Stimulated activated naive CD8-positive, alpha-beta T cell treated with anti-CD3 and anti-CD28 coated beads, Interleukin-15, Interleukin-2, amounts not matched to agents 100 ng/mL and 50 ng/mL, for 24 hours (primary cell): ENCODE measurements at regions not wholly inside any gene's neighbourhood (a gene's known extent, or its start where the extent isn't known, plus 50 kb on each side); places are given as distances from the start of the nearest gene placed in this dataset.
"Not testable (repeated sequence)": the region's sequence is repeated elsewhere in the genome, so short reads cannot be mapped to it uniquely, and the experiment has no call there.

Experiments
- H3K27ac Mint-ChIP-seq: one replicate; pipeline ENCODE4 v1.8.0; 2021; ENCODE audit warnings: mild to moderate bottlenecking, mixed read lengths
- H3K27me3 Mint-ChIP-seq: one replicate; pipeline ENCODE4 v1.8.0; 2021; ENCODE audit warnings: mixed read lengths
- H3K36me3 Mint-ChIP-seq: one replicate; pipeline ENCODE4 v1.8.0; 2021; ENCODE audit warnings: low read depth, mixed read lengths
- H3K4me1 Mint-ChIP-seq: one replicate; pipeline ENCODE4 v1.8.0; 2021; ENCODE audit warnings: low read depth, mixed read lengths
- H3K4me3 Mint-ChIP-seq: one replicate; pipeline ENCODE4 v1.8.0; 2021; ENCODE audit warnings: mild to moderate bottlenecking, mixed read lengths
- H3K9me3 Mint-ChIP-seq: one replicate; pipeline ENCODE4 v1.8.0; 2021; ENCODE audit warnings: mixed read lengths

DNA sequence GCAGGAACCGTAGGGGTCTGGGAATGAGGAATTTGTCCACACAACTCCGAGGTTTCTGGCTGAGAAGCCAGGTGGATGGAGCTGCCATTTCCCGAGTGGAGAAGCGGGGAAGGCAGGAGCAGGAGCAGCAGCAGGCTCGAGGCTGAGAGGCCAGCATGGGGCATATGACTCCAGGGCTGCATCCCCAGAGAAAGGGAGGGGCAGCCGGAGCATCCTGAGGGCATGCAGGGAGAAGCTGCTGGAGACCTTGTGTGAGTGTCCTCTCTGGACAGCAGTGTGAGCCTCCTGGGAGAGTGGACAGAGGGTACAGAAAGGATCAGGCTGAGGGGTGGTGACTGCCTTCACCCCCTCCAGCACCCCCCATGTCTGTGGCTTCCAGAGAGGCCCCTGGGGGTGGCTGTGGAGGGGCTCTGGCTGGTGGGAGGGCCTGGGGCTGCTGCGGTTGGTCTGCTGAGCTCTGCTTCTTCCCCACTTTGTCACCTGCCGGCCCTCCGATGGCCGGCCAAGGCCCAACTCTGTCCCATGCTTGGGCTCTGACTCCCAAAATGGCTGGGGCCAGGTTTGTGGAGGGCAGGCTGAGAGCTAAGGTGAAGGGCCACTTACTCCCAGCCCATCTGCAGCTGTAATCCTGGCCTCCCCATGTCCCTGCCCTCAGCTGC is 633.1 kb downstream of the MATN1 start:
- H3K27me3 Mint-ChIP-seq: peaks cover 29% of the 10 kb centered on the region
- peaks cover 23% of the 10 kb centered on the region for H3K9me3 Mint-ChIP-seq
- H3K36me3 Mint-ChIP-seq: no peaks in the 10 kb centered on the region
- no peaks in the 10 kb centered on the region for H3K4me1 Mint-ChIP-seq
- no peak overlapping the region for H3K27ac Mint-ChIP-seq
- no peak overlapping the region for H3K4me3 Mint-ChIP-seq

DNA sequence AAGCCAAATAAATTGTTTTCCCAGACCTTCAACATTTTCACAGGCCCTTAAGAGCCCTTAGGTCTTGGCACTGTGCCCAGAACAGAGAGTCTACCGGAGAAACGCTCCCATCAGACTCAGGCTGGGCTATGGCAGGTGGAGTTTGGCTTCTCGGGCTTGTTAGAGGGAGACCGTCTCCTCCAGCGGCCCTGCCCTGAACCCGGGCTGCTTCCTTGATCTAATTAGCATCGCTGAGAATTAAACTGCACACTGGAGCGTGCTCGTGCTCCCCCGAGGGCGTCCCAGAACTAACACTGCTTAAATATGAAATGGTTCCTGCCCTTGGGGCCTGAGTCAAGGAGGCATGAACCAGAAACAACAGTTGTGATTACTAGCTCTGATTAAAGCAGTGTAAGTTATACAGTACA is 634.4 kb downstream of the MATN1 start:
- H3K4me1 Mint-ChIP-seq: no peaks in the 10 kb centered on the region
- no peak overlapping the region for H3K4me3 Mint-ChIP-seq
- H3K27ac Mint-ChIP-seq: no peak overlapping the region
- H3K36me3 Mint-ChIP-seq: no peaks in the 10 kb centered on the region
- H3K27me3 Mint-ChIP-seq: peaks cover 33% of the 10 kb centered on the region
- peaks cover 23% of the 10 kb centered on the region for H3K9me3 Mint-ChIP-seq

DNA sequence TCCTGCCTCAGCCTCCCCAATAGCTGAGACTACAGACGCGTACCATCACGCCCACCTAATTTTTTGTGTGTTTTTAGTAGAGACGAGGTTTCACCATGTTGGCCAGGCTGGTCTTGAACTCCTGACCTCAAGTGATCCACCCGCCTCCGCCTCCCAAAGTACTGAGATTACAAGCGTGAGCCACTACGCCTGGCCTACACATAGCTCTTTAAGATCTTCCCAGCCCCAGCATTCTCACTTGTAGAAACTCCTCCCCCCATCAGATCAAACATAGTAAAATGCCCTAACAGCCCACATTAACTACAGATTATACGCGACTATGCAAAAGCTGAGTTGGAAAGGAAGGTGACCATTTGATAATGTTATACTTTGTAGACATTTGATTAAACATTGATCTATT is 634.8 kb downstream of the MATN1 start:
- Mint-ChIP-seq H3K4me1 (no peaks in the 10 kb centered on the region), H3K4me3 (no peak overlapping the region), H3K27me3 (peaks cover 38% of the 10 kb centered on the region), H3K9me3 (peaks cover 23% of the 10 kb centered on the region), H3K27ac (no peak overlapping the region), H3K36me3 (no peaks in the 10 kb centered on the region)

DNA sequence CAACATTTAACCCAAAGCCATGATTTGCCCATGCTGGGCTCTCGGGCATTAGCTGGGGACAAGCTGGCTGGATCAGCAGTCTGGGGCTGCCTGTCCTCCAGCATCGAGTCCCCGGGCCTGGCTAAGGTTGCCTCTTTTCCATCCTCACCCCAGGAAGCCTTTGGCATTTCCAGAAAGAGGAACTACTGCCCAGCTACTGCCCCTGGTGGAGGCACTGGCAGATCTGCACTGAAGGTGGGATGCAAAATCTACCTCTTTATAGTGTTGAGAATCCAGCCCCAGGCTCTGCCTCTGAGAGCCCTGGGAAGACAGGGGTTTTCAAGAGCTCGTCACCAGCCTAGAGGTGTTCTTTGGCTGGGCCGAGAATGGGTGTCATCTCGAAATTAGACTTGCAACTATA is 635.9 kb downstream of the MATN1 start:
- Mint-ChIP-seq H3K9me3 (peaks cover 13% of the 10 kb centered on the region), H3K4me1 (no peaks in the 10 kb centered on the region), H3K27ac (no peak overlapping the region)

DNA sequence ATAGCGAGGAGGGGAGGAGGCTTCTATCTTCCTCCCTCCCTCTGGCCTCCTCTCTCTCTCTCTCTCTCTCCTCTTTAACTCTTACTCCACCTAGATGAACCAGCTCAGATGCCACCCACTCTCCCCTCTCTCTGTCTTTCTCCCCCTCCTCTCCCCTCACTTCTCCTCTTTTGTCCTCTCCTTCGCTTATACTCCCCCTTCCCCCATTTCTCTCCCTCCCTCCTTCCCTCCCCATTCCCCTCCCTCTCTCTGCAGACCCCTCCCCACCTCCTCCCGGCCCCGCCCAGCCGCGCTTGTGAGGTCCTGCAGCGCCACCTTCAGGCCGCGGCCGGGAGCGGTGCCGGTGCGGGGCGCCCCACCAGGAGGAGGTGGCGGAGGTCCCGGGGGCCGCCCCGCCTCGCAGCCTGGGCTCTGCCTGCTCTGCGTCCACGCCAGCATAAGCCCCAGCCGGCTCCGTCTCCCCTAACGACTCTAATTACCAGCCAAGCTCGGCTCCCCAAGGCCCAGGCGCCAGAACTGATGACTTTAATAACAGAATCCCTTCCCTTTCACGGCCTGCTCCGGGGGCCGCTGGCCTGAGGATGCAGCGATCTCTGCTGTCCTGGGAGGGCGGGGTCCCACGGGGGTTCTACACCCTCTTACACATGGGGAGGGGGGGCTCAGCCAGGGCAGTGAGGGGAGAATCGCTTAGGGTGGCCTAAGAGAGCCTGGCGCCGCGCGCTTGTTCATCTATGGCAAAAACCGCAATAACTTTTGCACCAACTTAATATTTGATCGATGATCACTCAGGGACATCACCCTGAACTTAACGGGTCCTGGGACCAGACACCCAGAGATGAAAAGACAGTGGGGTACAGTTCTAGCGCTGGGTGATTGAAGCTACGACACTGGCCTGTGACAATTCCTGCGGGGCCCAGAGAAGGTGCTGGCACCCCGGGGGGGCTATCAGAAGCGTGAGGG is 637.3 kb downstream of the MATN1 start:
- H3K4me1 Mint-ChIP-seq: no peaks in the 10 kb centered on the region
- no peak overlapping the region for H3K27ac Mint-ChIP-seq
- H3K36me3 Mint-ChIP-seq: no peaks in the 10 kb centered on the region
- H3K4me3 Mint-ChIP-seq: no peak overlapping the region
- H3K9me3 Mint-ChIP-seq: peaks cover 3% of the 10 kb centered on the region
- H3K27me3 Mint-ChIP-seq: peaks cover 39% of the 10 kb centered on the region

More for the DNA sequence above, 635.9 kb downstream of the MATN1 start:
- H3K36me3 Mint-ChIP-seq: no peaks in the 10 kb centered on the region
- peaks cover 39% of the 10 kb centered on the region for H3K27me3 Mint-ChIP-seq
- no peak overlapping the region for H3K4me3 Mint-ChIP-seq

DNA sequence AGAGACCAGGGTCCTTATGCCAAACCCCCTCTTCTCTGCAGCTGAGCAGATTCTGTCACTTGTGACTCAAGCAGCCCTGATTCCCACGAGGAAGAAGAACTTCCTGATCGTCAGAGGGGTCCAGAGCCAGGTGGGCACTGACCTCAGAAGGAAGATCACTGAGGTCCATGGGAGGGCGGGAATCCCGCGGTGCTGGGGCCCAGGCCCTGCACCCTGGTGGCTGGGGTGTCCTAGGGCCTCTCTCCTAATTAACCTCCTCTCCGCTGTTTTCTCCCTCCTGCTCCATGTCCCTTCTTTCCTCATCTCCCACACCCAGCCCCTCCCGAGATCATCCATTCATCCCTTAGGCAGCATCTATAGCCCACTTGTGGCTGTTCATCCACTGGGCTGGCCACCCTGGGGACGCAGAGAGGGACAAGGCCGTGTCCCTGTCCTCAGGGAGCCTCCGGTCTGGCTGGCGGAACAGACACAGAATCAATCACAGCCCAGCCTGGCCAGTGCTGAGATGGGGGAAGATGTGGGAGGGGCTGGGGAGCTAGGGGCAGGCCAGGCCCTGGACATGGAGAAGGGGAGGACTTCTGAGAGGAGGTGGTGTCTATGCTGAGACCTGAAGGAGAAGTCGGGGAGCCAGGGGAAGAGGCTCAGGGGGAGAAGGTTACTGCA is 638.3 kb downstream of the MATN1 start:
- Mint-ChIP-seq H3K27me3 (peaks cover 39% of the 10 kb centered on the region), H3K4me3 (no peak overlapping the region), H3K9me3 (no peaks in the 10 kb centered on the region), H3K27ac (no peak overlapping the region), H3K36me3 (no peaks in the 10 kb centered on the region), H3K4me1 (no peaks in the 10 kb centered on the region)

DNA sequence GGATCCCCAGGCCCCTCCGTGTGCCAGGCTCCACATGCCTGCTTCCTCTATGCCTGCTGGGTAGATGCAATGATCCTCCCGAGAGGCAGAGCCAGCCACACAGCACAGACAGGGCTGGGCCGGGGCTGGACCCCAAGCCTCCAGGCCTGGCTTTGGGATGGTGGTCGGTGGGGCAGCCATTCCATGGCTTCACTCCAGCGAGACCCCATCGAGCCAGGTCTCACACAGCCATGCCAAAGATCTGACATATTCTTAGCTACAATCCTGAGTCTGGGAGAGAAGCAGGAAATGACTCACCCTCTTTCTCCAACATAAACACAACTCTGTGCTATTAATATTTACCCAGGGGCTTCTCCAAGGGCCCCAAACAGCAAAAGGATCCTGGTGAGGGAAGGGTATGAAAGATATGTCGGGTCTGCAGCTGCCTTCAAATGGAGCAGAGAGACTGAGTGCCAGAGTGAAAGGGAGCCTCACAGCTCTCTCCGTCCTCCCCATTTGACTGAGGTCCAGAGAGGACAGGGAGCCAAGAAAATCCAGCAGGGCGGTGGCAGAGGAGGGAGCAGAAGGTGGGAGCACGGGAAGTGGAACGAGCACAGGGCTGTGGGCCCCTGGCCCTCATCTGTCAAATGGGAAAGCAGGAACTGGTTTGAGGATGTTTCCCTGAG is 639.5 kb downstream of the MATN1 start:
- Mint-ChIP-seq H3K4me1 (no peaks in the 10 kb centered on the region), H3K27ac (no peak overlapping the region), H3K9me3 (no peaks in the 10 kb centered on the region), H3K4me3 (no peak overlapping the region), H3K36me3 (no peaks in the 10 kb centered on the region), H3K27me3 (peaks cover 32% of the 10 kb centered on the region)

DNA sequence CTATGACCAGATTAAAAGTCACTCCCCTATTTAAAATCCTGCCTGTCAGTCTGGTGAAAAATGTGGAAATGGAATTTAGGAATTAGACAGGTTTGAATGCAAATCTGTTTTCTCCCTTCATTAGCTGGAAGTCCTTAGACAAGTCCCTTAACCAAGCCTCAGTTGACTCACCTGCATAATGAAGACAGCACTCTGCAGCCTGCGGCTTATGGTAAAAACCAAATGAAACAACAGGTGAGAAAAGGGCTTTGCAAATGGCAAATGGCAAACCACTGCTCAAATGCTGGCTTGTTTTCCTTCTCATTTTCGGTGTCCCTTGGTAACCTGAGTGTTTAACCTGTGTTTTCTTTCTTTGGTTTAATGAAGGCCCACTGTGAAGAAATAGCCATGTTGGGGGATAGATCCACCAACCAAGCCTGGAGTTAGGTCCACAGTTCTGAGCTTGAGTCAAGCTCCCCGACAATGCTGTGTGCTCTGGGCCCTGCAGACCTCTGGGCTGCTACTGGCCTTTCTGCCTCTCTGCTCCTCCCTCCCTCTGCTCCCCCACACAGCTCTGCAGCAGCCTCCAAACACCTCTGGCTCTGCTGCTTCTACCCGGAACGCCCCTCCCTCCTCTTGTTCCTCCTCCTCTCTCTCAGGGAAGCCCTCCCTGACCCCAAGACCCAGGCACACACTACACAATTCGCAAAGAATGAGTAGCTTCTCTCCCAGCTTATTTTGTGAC is 641.8 kb downstream of the MATN1 start:
- peaks cover 17% of the 10 kb centered on the region for H3K27me3 Mint-ChIP-seq
- H3K36me3 Mint-ChIP-seq: no peaks in the 10 kb centered on the region
- no peaks in the 10 kb centered on the region for H3K4me1 Mint-ChIP-seq
- no peaks in the 10 kb centered on the region for H3K9me3 Mint-ChIP-seq
- H3K4me3 Mint-ChIP-seq: no peak overlapping the region
- H3K27ac Mint-ChIP-seq: no peak overlapping the region

DNA sequence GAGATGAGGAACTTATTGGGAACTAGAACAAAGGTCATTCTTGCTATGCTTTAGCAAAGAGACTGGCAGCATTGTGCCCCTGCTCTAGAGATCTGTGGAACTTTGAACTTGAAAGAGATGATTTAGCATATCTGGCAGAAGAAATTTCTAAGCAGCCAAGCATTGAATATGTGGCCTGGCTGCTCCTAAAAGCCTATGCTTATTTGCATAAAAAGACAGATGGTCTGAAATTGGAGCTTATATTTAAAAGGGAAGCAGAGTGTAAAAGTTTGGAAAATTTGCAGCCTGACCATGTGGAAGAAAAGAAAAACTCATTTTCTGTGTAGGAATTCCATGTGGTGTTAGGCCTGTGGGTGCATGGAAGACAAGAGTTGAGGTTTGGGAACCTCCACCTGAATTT is 647.5 kb downstream of the MATN1 start:
- not testable (repeated sequence) for H3K9me3 Mint-ChIP-seq, H3K4me1 Mint-ChIP-seq, H3K27ac Mint-ChIP-seq, H3K36me3 Mint-ChIP-seq, H3K27me3 Mint-ChIP-seq, H3K4me3 Mint-ChIP-seq

DNA sequence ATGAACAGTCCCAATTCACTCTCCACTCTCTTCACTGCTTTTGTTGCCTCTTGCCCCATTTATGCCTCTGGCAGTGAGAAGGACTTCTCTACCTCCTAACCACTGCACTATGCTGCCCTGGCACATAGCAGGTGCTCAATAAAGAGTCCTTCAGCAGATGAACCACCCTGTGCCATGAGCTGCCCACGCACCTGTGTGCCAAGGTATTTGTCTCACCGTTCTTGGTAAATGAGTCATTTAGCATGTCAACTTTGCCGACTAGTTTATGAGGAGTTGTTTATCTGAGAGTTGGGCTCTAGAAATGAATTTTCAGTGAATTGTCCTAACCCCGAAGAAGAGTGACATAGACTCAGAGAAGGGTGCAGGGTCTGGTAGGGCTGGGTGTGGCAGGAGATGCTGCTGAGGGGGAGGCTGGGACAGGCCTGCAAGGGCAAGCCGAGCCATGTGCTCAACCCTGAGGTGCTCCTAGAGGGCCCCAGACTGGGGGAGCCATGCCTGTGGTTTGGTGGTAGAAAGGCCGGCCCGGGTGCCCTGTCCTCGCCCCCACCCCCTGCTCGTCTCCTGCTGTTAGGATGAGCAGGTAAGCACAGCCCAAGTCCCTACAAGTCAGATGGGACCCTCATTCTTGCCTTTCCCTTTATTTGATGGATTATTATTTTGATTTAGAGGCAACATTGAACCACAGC is 654.5 kb downstream of the MATN1 start:
- H3K4me1 Mint-ChIP-seq: no peaks in the 10 kb centered on the region
- no peak overlapping the region for H3K27ac Mint-ChIP-seq
- peaks cover 3% of the 10 kb centered on the region for H3K27me3 Mint-ChIP-seq

DNA sequence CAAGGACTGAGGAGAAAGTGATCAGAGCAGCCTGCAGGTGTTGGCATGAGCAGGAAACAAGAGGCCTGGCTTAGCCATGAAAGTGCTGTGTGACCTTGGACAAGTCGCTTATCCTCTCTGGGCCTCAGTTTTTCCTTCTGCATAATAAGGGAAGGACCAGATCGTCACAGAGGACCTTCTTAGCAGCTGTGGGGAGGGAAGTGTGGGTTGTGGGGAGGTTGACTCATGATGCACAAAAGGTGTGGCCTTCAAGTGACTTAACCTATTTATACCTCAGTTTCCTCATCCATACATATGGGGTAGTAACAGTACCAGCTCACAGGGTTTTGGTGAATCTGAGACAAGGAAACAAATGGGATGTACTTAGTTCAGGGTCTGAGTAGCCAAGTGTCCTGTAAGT is 658.8 kb downstream of the MATN1 start:
- Mint-ChIP-seq H3K9me3 (no peaks in the 10 kb centered on the region), H3K4me3 (no peak overlapping the region), H3K27ac (no peak overlapping the region), H3K36me3 (no peaks in the 10 kb centered on the region), H3K27me3 (no peaks in the 10 kb centered on the region), H3K4me1 (no peaks in the 10 kb centered on the region)

More for the DNA sequence above, 654.5 kb downstream of the MATN1 start:
- Mint-ChIP-seq H3K4me3 (no peak overlapping the region), H3K9me3 (no peaks in the 10 kb centered on the region), H3K36me3 (no peaks in the 10 kb centered on the region)

DNA sequence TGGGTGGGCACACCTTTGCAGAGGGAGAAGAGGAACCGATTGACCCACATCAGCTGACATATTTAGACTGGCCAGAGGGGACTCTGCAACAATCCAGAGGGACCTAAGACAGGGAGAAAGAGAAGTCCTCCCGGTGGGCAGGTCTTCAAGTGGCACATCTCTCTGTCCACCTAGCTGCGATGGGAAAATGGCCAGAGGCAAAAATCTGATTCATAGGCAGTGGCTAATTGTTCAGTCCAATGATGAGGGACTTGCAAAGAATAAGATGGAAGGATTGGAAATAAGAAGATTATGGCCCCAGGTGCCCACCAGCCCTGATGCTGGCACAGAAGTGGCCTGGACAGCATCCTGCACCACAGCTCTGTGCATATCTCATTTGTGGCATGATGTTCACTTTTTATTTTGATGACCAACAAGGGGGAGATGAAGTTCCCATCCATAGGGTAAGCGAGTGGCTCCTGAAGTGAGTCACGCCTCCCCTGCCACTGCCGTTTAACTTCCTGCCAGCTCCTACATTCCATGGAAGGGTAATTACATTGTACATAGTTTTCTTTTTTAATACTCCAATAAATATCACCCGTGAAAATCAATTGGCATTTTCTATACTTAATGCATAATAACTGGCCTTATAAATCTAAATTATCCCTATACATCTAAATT is 659.6 kb downstream of the MATN1 start:
- no peak overlapping the region for H3K27ac Mint-ChIP-seq
- H3K36me3 Mint-ChIP-seq: no peaks in the 10 kb centered on the region
- no peak overlapping the region for H3K4me3 Mint-ChIP-seq
- no peaks in the 10 kb centered on the region for H3K27me3 Mint-ChIP-seq
- H3K4me1 Mint-ChIP-seq: no peaks in the 10 kb centered on the region
- H3K9me3 Mint-ChIP-seq: no peaks in the 10 kb centered on the region

DNA sequence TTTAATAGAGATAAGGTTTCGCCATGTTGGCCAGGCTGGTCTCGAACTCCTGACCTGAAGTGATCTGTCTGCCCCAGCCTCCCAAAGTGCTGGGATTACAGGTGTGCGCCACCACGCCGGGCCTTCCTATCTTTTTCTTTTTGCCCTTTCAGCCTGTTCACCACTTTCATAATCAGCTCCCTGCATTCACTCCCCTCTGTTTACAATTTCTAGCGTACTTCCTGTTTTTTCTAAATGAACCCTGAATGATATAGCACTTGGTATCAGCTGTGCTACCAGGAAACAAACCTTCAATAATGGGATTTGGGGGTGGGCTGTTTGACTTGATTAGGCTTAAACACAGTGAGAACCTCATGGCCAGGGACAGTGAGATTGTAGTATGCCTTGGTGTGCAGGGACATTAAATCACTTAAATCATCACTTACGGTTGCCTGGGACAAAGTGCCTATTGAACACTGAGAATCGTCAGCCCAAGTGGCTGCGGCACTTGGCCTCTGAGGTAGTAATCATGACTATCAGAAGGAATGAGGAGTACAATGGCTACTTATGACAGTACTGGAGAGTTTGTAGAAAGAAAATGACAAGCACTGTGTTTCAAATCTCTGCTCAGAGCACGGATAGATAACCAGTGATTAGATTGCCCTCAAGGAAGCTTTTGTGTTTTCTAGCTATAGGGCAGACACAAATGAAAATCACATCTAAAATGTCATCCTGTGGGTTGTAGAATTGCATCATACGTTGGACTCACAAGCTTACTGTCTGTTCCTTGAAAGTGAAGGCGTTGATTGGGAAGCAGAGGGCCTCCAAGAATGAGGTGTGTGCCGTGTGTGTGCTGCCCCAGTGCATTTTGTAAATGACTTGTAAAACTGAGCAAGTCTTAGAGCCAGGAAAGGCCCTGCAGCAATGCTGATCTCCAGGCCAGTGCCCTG is 661.8 kb downstream of the MATN1 start:
- H3K4me1 Mint-ChIP-seq: no peaks in the 10 kb centered on the region
- H3K27me3 Mint-ChIP-seq: peaks cover 3% of the 10 kb centered on the region
- H3K4me3 Mint-ChIP-seq: no peak overlapping the region
- no peaks in the 10 kb centered on the region for H3K9me3 Mint-ChIP-seq
- H3K36me3 Mint-ChIP-seq: no peaks in the 10 kb centered on the region
- H3K27ac Mint-ChIP-seq: no peak overlapping the region
